HUES48 (cell line): ENCODE measurements at regions not wholly inside any gene's neighbourhood (a gene's known extent, or its start where the extent isn't known, plus 50 kb on each side); places are given as distances from the start of the nearest gene placed in this dataset.

Experiments used
- H3K27ac ChIP-seq: one replicate; pipeline ENCODE4 v1.7.0; 2013; ENCODE audit warnings: low read depth, low read length, inconsistent platforms
- H3K27me3 ChIP-seq: 2 replicates; pipeline ENCODE4 v1.6.1; 2013; ENCODE audit warnings: mild to moderate bottlenecking, low read length; ENCODE audit not compliant: control insufficient read depth, insufficient read depth
- H3K36me3 ChIP-seq: 2 replicates; pipeline ENCODE4 v1.6.1; 2013; ENCODE audit warnings: low read length; ENCODE audit not compliant: control insufficient read depth, insufficient read depth
- H3K4me1 ChIP-seq: 2 replicates; pipeline ENCODE4 v1.6.1; 2013; ENCODE audit warnings: mild to moderate bottlenecking, low read length; ENCODE audit not compliant: control insufficient read depth, insufficient read depth
- H3K4me3 ChIP-seq: 2 replicates; pipeline ENCODE4 v1.5.1; 2013; ENCODE audit warnings: mild to moderate bottlenecking, low read depth, low read length
- H3K9ac ChIP-seq: 2 replicates; pipeline ENCODE4 v1.6.1; 2013; ENCODE audit warnings: mild to moderate bottlenecking, low read depth, low read length, moderate library complexity
- H3K9me3 ChIP-seq: 2 replicates; pipeline ENCODE4 v1.6.1; 2013; ENCODE audit warnings: low read length; ENCODE audit not compliant: control insufficient read depth, insufficient read depth

GRCh38 chr2:158006961-158007719 is 94.5 kb upstream of the UPP2 start:
- no peak overlapping the region for H3K9ac ChIP-seq
- no peaks in the 10 kb centered on the region for H3K36me3 ChIP-seq
- H3K4me1 ChIP-seq: peaks cover 20% of the 10 kb centered on the region
- H3K27ac ChIP-seq: no peak overlapping the region
- H3K9me3 ChIP-seq: no peaks in the 10 kb centered on the region
- no peaks in the 10 kb centered on the region for H3K27me3 ChIP-seq
- no peak overlapping the region for H3K4me3 ChIP-seq

- Histone ChIP-seq H3K4me3 (no peak overlapping the region), H3K4me1 (peaks cover 18% of the 10 kb centered on the region), H3K36me3 (no peaks in the 10 kb centered on the region), H3K9me3 (no peaks in the 10 kb centered on the region), H3K9ac (no peak overlapping the region), H3K27ac (no peak overlapping the region), H3K27me3 (no peaks in the 10 kb centered on the region)
Observed at GRCh38 chr2:158004126-158004764, 97.4 kb upstream of the UPP2 start.

GRCh38 chr2:158002079-158002478 is 99.6 kb upstream of the UPP2 start:
- Histone ChIP-seq H3K27ac (no peak overlapping the region), H3K36me3 (no peaks in the 10 kb centered on the region), H3K9ac (no peak overlapping the region), H3K4me1 (peaks cover 18% of the 10 kb centered on the region), H3K9me3 (no peaks in the 10 kb centered on the region), H3K4me3 (no peak overlapping the region), H3K27me3 (no peaks in the 10 kb centered on the region)

GRCh38 chr2:157996799-157997198 is 104.9 kb upstream of the UPP2 start:
- Histone ChIP-seq H3K4me1 (no peaks in the 10 kb centered on the region), H3K27me3 (no peaks in the 10 kb centered on the region)

GRCh38 chr2:157995117-157995516 is 106.6 kb upstream of the UPP2 start:
- no peak overlapping the region for H3K4me3 ChIP-seq
- no peaks in the 10 kb centered on the region for H3K36me3 ChIP-seq
- H3K9ac ChIP-seq: no peak overlapping the region
- no peaks in the 10 kb centered on the region for H3K9me3 ChIP-seq
- no peaks in the 10 kb centered on the region for H3K27me3 ChIP-seq
- no peak overlapping the region for H3K27ac ChIP-seq
- H3K4me1 ChIP-seq: peaks cover 5% of the 10 kb centered on the region; the same call in 1 of the 2 replicates

More at GRCh38 chr2:157996799-157997198, 104.9 kb upstream of the UPP2 start:
- Histone ChIP-seq H3K27ac (no peak overlapping the region), H3K9me3 (no peaks in the 10 kb centered on the region), H3K4me3 (no peak overlapping the region), H3K36me3 (no peaks in the 10 kb centered on the region), H3K9ac (no peak overlapping the region)

- Histone ChIP-seq H3K36me3 (no peaks in the 10 kb centered on the region), H3K4me1 (peaks cover 7% of the 10 kb centered on the region; the same call in 1 of the 2 replicates), H3K9ac (no peak overlapping the region), H3K4me3 (no peak overlapping the region), H3K9me3 (no peaks in the 10 kb centered on the region), H3K27me3 (no peaks in the 10 kb centered on the region), H3K27ac (no peak overlapping the region)
Observed at GRCh38 chr2:157991932-157992331, 109.7 kb upstream of the UPP2 start.

- H3K9me3 ChIP-seq: no peaks in the 10 kb centered on the region
- no peaks in the 10 kb centered on the region for H3K27me3 ChIP-seq
- H3K9ac ChIP-seq: no peak overlapping the region
- no peaks in the 10 kb centered on the region for H3K36me3 ChIP-seq
- H3K4me3 ChIP-seq: no peak overlapping the region
- peaks cover 7% of the 10 kb centered on the region; the same call in 1 of the 2 replicates for H3K4me1 ChIP-seq
- no peak overlapping the region for H3K27ac ChIP-seq
Observed at GRCh38 chr2:157990173-157990572, 111.5 kb upstream of the UPP2 start.

GRCh38 chr2:157989227-157989626 is 112.4 kb upstream of the UPP2 start:
- no peaks in the 10 kb centered on the region for H3K9me3 ChIP-seq
- peaks cover 7% of the 10 kb centered on the region; the same call in 1 of the 2 replicates for H3K4me1 ChIP-seq
- H3K27me3 ChIP-seq: no peaks in the 10 kb centered on the region
- H3K36me3 ChIP-seq: no peaks in the 10 kb centered on the region
- no peak overlapping the region for H3K27ac ChIP-seq
- no peak overlapping the region for H3K4me3 ChIP-seq
- H3K9ac ChIP-seq: no peak overlapping the region

- Histone ChIP-seq H3K36me3 (no peaks in the 10 kb centered on the region), H3K9ac (no peak overlapping the region), H3K4me1 (peaks cover 7% of the 10 kb centered on the region; the same call in 1 of the 2 replicates), H3K4me3 (no peak overlapping the region), H3K27ac (no peak overlapping the region), H3K27me3 (no peaks in the 10 kb centered on the region), H3K9me3 (no peaks in the 10 kb centered on the region)
Observed at GRCh38 chr2:157986761-157987160, 110.6 kb upstream of the ACVR1 start.

GRCh38 chr2:157984866-157985265 is 108.7 kb upstream of the ACVR1 start:
- no peaks in the 10 kb centered on the region for H3K27me3 ChIP-seq
- H3K4me3 ChIP-seq: no peak overlapping the region
- H3K9me3 ChIP-seq: peaks cover 13% of the 10 kb centered on the region; the same call in 1 of the 2 replicates
- H3K9ac ChIP-seq: no peak overlapping the region
- H3K4me1 ChIP-seq: peaks cover under 1% of the 10 kb centered on the region; the same call in 1 of the 2 replicates
- H3K27ac ChIP-seq: no peak overlapping the region
- H3K36me3 ChIP-seq: no peaks in the 10 kb centered on the region

GRCh38 chr2:157980020-157980419 is 103.9 kb upstream of the ACVR1 start:
- Histone ChIP-seq H3K36me3 (no peaks in the 10 kb centered on the region), H3K9me3 (peaks cover 16% of the 10 kb centered on the region; the same call in 1 of the 2 replicates), H3K9ac (no peak overlapping the region), H3K4me1 (no peaks in the 10 kb centered on the region), H3K4me3 (no peak overlapping the region), H3K27ac (no peak overlapping the region), H3K27me3 (no peaks in the 10 kb centered on the region)
